Vagina (tissue), 2 donors: ENCODE measurements at regions not wholly inside any gene's neighbourhood (a gene's known extent, or its start where the extent isn't known, plus 50 kb on each side); places are given as distances from the start of the nearest gene placed in this dataset.

ENCODE experiments used
- DNase-seq, 2 donors: peaks; one replicate each; pipeline ENCODE4 v3.0.0-alpha.2; 2017; ENCODE audit errors: extremely low spot score in 2 of 2
- H3K27ac ChIP-seq: fragments of 200-600 bp; sonication (generic); one replicate; pipeline ENCODE4 v1.5.1; 2019
- H3K27me3 ChIP-seq: fragments of 200-600 bp; sonication (generic); one replicate; pipeline ENCODE4 v1.5.1; 2019
- H3K36me3 ChIP-seq, 2 donors: fragments of 200-600 bp; sonication (generic); one replicate each; pipeline ENCODE4 v1.5.1; 2017 to 2019
- H3K4me1 ChIP-seq: fragments of 200-600 bp; sonication (generic); one replicate; pipeline ENCODE4 v1.5.1; 2019
- H3K4me3 ChIP-seq, 2 donors: fragments of 200-600 bp; sonication (generic); 1 replicate in 1 of 2; 2 replicates in 1 of 2; pipeline ENCODE4 v1.5.1; 2016 to 2019
- H3K9me3 ChIP-seq: fragments of 200-600 bp; sonication (generic); one replicate; pipeline ENCODE4 v1.5.1; 2019
- POLR2A ChIP-seq, 2 donors: fragments of 450-650 bp; IDR thresholded peaks; one replicate each; pipeline ENCODE4 v1.6.1; 2017; ENCODE audit warnings: antibody characterized with exemption in 2 of 2, mild to moderate bottlenecking in 2 of 2, moderate library complexity in 2 of 2
- POLR2AphosphoS5 ChIP-seq, 2 donors: sonication (generic); formaldehyde crosslinking; IDR thresholded peaks; one replicate each; pipeline ENCODE4 v1.9.0; 2017; ENCODE audit warnings: antibody characterized with exemption in 2 of 2, mild to moderate bottlenecking in 2 of 2, low read depth in 1 of 2; ENCODE audit not compliant: insufficient read depth in 1 of 2
- intact Hi-C: fragments of 100-400 bp; cut with DNase I; formaldehyde crosslinking; loops from one replicate; pipeline ENCODE4 v1.15.1; 2023
- TF ChIP-seq, protein P1 (sequence below), 3 experiments: fragments of 450-650 bp in 2 of 3; fragments of 200-600 bp in 1 of 3; sonication (generic) in 1 of 3; IDR thresholded peaks; one replicate each; pipeline ENCODE4 v1.5.1; 2017 to 2019; ENCODE audit warnings: antibody characterized with exemption in 3 of 3, mild to moderate bottlenecking in 2 of 3, moderate library complexity in 2 of 3

DNA sequence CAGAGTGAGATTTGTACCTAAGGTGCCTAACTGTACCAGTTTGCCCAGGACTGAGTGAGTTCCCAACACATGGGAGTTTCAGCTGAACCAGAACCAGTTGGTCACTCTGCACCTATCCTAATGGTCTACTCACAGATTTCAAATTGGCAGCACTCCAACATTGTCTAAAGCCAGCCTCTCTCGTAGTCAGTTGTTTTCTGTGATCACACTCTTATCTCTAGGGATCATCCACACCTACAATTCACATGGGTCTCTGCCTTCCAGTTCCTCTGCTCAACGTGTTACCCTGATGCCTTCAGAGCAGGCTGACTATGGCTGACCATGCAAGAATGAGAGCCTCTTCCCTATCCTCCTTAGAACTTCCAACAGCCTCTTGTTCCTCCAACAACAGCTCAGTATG, 624.8 kb downstream of the NTRK3 start:
- no peaks in the 10 kb centered on the region for H3K36me3 ChIP-seq
- TF ChIP-seq POLR2AphosphoS5 (IDR thresholded peaks at IDR 0.05; ENCODE audit: insufficient read depth in 1 of 2, low read depth in 1 of 2) (no peak), POLR2A (IDR thresholded peaks at IDR 0.05) (no peak)
- TF ChIP-seq, protein P1, sequence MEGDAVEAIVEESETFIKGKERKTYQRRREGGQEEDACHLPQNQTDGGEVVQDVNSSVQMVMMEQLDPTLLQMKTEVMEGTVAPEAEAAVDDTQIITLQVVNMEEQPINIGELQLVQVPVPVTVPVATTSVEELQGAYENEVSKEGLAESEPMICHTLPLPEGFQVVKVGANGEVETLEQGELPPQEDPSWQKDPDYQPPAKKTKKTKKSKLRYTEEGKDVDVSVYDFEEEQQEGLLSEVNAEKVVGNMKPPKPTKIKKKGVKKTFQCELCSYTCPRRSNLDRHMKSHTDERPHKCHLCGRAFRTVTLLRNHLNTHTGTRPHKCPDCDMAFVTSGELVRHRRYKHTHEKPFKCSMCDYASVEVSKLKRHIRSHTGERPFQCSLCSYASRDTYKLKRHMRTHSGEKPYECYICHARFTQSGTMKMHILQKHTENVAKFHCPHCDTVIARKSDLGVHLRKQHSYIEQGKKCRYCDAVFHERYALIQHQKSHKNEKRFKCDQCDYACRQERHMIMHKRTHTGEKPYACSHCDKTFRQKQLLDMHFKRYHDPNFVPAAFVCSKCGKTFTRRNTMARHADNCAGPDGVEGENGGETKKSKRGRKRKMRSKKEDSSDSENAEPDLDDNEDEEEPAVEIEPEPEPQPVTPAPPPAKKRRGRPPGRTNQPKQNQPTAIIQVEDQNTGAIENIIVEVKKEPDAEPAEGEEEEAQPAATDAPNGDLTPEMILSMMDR (IDR thresholded peaks at IDR 0.05) = no peak
- no peak overlapping the region for H3K4me3 ChIP-seq
- intact Hi-C loops = no loop called here
- DNase-seq = no peak
- no peaks in the 10 kb centered on the region for H3K27me3 ChIP-seq
- H3K4me1 ChIP-seq = no peaks in the 10 kb centered on the region
- H3K9me3 ChIP-seq = no peaks in the 10 kb centered on the region
- H3K27ac ChIP-seq = no peak overlapping the region

GRCh38 chr15:87631093-87631492, 625.4 kb downstream of the NTRK3 start:
- H3K4me3 ChIP-seq = no peak overlapping the region
- no peaks in the 10 kb centered on the region for H3K9me3 ChIP-seq
- H3K27ac ChIP-seq = no peak overlapping the region
- intact Hi-C loops = no loop called here
- no peaks in the 10 kb centered on the region for H3K27me3 ChIP-seq
- TF ChIP-seq, protein P1 (IDR thresholded peaks at IDR 0.05) = no peak
- TF ChIP-seq POLR2A (IDR thresholded peaks at IDR 0.05) (no peak), POLR2AphosphoS5 (IDR thresholded peaks at IDR 0.05; ENCODE audit: insufficient read depth in 1 of 2, low read depth in 1 of 2) (no peak)
- H3K4me1 ChIP-seq = no peaks in the 10 kb centered on the region
- H3K36me3 ChIP-seq = no peaks in the 10 kb centered on the region
- DNase-seq = no peak

DNA sequence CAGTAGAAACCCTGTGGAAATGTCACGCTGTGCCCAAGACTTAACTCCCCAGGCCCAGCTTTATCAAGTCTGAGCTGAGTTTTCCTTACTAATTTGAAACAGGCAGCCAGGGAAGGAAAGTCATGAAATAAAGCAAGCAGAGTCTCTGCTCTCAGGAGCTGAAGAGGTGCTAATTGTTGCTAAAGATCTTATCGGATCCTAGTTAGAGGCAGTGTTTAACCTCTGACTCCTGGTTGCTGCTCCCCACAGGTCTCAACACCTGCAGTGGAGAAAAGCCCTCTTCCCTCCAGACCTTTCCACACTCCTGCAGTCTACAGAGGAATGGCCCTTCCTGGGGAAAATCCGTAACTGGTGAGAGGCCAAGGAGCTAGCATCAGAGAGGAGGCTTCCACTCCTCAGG, 628.2 kb downstream of the NTRK3 start:
- DNase-seq = no peak
- no peaks in the 10 kb centered on the region for H3K9me3 ChIP-seq
- intact Hi-C loops = no loop called here
- TF ChIP-seq, protein P1 (IDR thresholded peaks at IDR 0.05) = no peak
- TF ChIP-seq POLR2AphosphoS5 (IDR thresholded peaks at IDR 0.05; ENCODE audit: insufficient read depth in 1 of 2, low read depth in 1 of 2) (no peak), POLR2A (IDR thresholded peaks at IDR 0.05) (no peak)
- no peaks in the 10 kb centered on the region for H3K4me1 ChIP-seq
- no peaks in the 10 kb centered on the region for H3K36me3 ChIP-seq
- H3K27me3 ChIP-seq = no peaks in the 10 kb centered on the region
- no peak overlapping the region for H3K4me3 ChIP-seq
- no peak overlapping the region for H3K27ac ChIP-seq

DNA sequence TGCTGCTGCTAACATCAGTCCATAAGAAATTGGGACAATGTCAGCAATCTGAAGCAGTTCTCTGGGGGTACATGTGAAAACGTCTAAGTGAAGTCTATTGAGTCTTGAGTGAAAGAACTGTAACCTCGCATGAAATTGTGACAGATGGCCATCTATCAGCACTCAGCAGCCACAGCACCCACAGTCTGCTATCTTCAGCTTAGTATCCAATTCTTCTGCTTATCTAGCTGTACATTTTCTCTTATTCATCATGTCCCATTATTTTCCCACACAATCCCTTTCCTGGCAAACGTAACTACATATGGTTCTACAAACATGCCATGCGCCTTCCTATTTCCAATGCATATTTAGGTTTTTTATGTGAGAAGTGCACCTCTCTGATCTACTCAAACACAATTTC, 629.7 kb downstream of the NTRK3 start:
- no peaks in the 10 kb centered on the region for H3K36me3 ChIP-seq
- intact Hi-C loops = no loop called here
- TF ChIP-seq POLR2AphosphoS5 (IDR thresholded peaks at IDR 0.05; ENCODE audit: insufficient read depth in 1 of 2, low read depth in 1 of 2) = no peak
- TF ChIP-seq, protein P1 (IDR thresholded peaks at IDR 0.05) = no peak
- TF ChIP-seq POLR2A (IDR thresholded peaks at IDR 0.05) = no peak
- no peaks in the 10 kb centered on the region for H3K4me1 ChIP-seq
- no peak for DNase-seq
- no peaks in the 10 kb centered on the region for H3K27me3 ChIP-seq
- no peak overlapping the region for H3K4me3 ChIP-seq
- no peaks in the 10 kb centered on the region for H3K9me3 ChIP-seq
- no peak overlapping the region for H3K27ac ChIP-seq

DNA sequence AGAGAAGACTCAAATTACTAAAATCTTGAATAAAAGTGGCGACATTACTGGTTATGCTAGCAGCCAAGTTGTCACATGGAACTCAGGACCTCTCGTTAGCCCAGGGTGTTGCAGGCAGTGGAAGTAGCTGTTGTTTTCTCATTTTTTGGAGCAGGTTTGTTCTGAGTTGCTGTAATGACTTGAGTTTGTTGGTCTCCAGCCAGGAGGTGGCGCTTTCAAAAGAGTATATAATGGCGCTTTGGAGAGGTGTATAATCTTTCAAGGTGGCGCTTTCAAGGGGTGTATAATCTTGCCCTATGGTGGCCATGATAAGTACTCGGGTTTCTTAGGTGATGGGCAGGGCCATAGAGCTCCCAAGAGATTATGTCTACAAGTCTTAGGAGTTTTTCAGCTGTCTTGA, 632.7 kb downstream of the NTRK3 start:
- H3K9me3 ChIP-seq = no peaks in the 10 kb centered on the region
- H3K4me1 ChIP-seq = no peaks in the 10 kb centered on the region
- intact Hi-C loops = loop anchor here (5.0 kb wide), 1 partner anchor 88 kb away; no protein-coding TSS in a partner anchor
- no peak overlapping the region for H3K4me3 ChIP-seq
- TF ChIP-seq, protein P1 (IDR thresholded peaks at IDR 0.05) = no peak
- H3K36me3 ChIP-seq = no peaks in the 10 kb centered on the region
- no peak overlapping the region for H3K27ac ChIP-seq
- no peak for DNase-seq
- H3K27me3 ChIP-seq = no peaks in the 10 kb centered on the region
